ENCODE measurements at regions not wholly inside any gene's neighbourhood (a gene's known extent, or its start where the extent isn't known, plus 50 kb on each side); places are given as distances from the start of the nearest gene placed in this dataset.

- no peak for TF ChIP-seq GATA3 (IDR thresholded peaks at IDR 0.05; ENCODE audit: low read depth, low read length)
Measured at GRCh38 chr6:9610620-9611415, 804.1 kb downstream of the TFAP2A start.

GRCh38 chr6:9606435-9607134, 808.3 kb downstream of the TFAP2A start:
- no peak for TF ChIP-seq GATA2 (IDR thresholded peaks at IDR 0.05; ENCODE audit: low read depth, low read length)
- TF ChIP-seq GATA3 (IDR thresholded peaks at IDR 0.05; ENCODE audit: low read depth, low read length): no peak

GRCh38 chr6:9594746-9595145, 820.1 kb downstream of the TFAP2A start:
- no peak for TF ChIP-seq GATA3 (IDR thresholded peaks at IDR 0.05; ENCODE audit: low read depth, low read length)

GRCh38 chr6:9593554-9593953, 821.3 kb downstream of the TFAP2A start:
- TF ChIP-seq GATA2 (IDR thresholded peaks at IDR 0.05; ENCODE audit: low read depth, low read length): no peak
- no peak for TF ChIP-seq GATA3 (IDR thresholded peaks at IDR 0.05; ENCODE audit: low read depth, low read length)

GRCh38 chr6:9583753-9584352, 831.0 kb downstream of the TFAP2A start:
- TF ChIP-seq GATA2 (IDR thresholded peaks at IDR 0.05; ENCODE audit: low read depth, low read length) (no peak), GATA3 (IDR thresholded peaks at IDR 0.05; ENCODE audit: low read depth, low read length) (no peak)

- TF ChIP-seq GATA3 (IDR thresholded peaks at IDR 0.05; ENCODE audit: low read depth, low read length) (no peak), GATA2 (IDR thresholded peaks at IDR 0.05; ENCODE audit: low read depth, low read length) (no peak)
Measured at GRCh38 chr6:9581155-9581554, 833.7 kb downstream of the TFAP2A start.

- TF ChIP-seq GATA2 (IDR thresholded peaks at IDR 0.05; ENCODE audit: low read depth, low read length) (no peak), GATA3 (IDR thresholded peaks at IDR 0.05; ENCODE audit: low read depth, low read length) (no peak)
Measured at GRCh38 chr6:9576521-9576920, 838.4 kb downstream of the TFAP2A start.

GRCh38 chr6:9566096-9566495, 848.8 kb downstream of the TFAP2A start:
- TF ChIP-seq GATA3 (IDR thresholded peaks at IDR 0.05; ENCODE audit: low read depth, low read length) (no peak), GATA2 (IDR thresholded peaks at IDR 0.05; ENCODE audit: low read depth, low read length) (no peak)

GRCh38 chr6:9564021-9564420, 850.9 kb downstream of the TFAP2A start:
- TF ChIP-seq GATA2 (IDR thresholded peaks at IDR 0.05; ENCODE audit: low read depth, low read length) (no peak), GATA3 (IDR thresholded peaks at IDR 0.05; ENCODE audit: low read depth, low read length) (no peak)

GRCh38 chr6:9563568-9563967, 851.3 kb downstream of the TFAP2A start:
- TF ChIP-seq GATA3 (IDR thresholded peaks at IDR 0.05; ENCODE audit: low read depth, low read length) (no peak), GATA2 (IDR thresholded peaks at IDR 0.05; ENCODE audit: low read depth, low read length) (no peak)

- TF ChIP-seq GATA2 (IDR thresholded peaks at IDR 0.05; ENCODE audit: low read depth, low read length): no peak
- TF ChIP-seq GATA3 (IDR thresholded peaks at IDR 0.05; ENCODE audit: low read depth, low read length): no peak
Measured at GRCh38 chr6:9554806-9555205, 860.1 kb downstream of the TFAP2A start.

GRCh38 chr6:9554323-9554722, 860.6 kb downstream of the TFAP2A start:
- TF ChIP-seq GATA2 (IDR thresholded peaks at IDR 0.05; ENCODE audit: low read depth, low read length): no peak
- TF ChIP-seq GATA3 (IDR thresholded peaks at IDR 0.05; ENCODE audit: low read depth, low read length): no peak

- TF ChIP-seq GATA2 (IDR thresholded peaks at IDR 0.05; ENCODE audit: low read depth, low read length): no peak
- TF ChIP-seq GATA3 (IDR thresholded peaks at IDR 0.05; ENCODE audit: low read depth, low read length): no peak
Measured at GRCh38 chr6:9553002-9553401, 861.9 kb downstream of the TFAP2A start.

- TF ChIP-seq GATA3 (IDR thresholded peaks at IDR 0.05; ENCODE audit: low read depth, low read length) (no peak), GATA2 (IDR thresholded peaks at IDR 0.05; ENCODE audit: low read depth, low read length) (no peak)
Measured at GRCh38 chr6:9543649-9544048, 871.2 kb downstream of the TFAP2A start.

Data from SH-SY5Y (cell line).